GM12878 (cell line): ENCODE measurements at regions not wholly inside any gene's neighbourhood (a gene's known extent, or its start where the extent isn't known, plus 50 kb on each side); places are given as distances from the start of the nearest gene placed in this dataset.

Source experiments
- ATAC-seq: fragments of 200-7000 bp; cut with Tn5 transposase; 3 replicates; pipeline ENCODE4 v1.9.1; 2020; ENCODE audit warnings: mild to moderate bottlenecking, moderate library complexity
- BruUV-seq: library from RNA; stranded (reverse); fragments of 400-500 nt; replicated peaks from 2 replicates; lab custom pipeline; 2021; lab: Mats Ljungman, UMichigan
- CTCF ChIA-PET: fragments of 300-600 bp; sonication (Branson Sonifier 250); formaldehyde crosslinking; extraction: SDS; loops from one replicate; lab custom pipeline; 2021; ENCODE audit warnings: inconsistent platforms; lab: Yijun Ruan, JAX
- POLR2A ChIA-PET: fragments of 350-600 bp; formaldehyde crosslinking; extraction: SDS; loops from one replicate; lab custom pipeline; 2021; ENCODE audit warnings: inconsistent platforms; lab: Charles Lee
- RAD21 ChIA-PET: fragments of 300-600 bp; sonication (Branson Sonifier 250); formaldehyde crosslinking; loops from one replicate; lab custom pipeline; 2023; ENCODE audit warnings: antibody characterized with exemption; ENCODE audit not compliant: unreplicated experiment; lab: Charles Lee
- SMC1A ChIA-PET: fragments of 300-600 bp; sonication (Branson Sonifier 250); formaldehyde crosslinking; loops from one replicate; lab custom pipeline; 2023; ENCODE audit not compliant: unreplicated experiment, uncharacterized antibody; lab: Charles Lee
- DNase-seq: peaks from one replicate; pipeline ENCODE4 v3.0.0-alpha.2; 2011; ENCODE audit warnings: low read depth, low spot score
- FAIRE-seq: peaks from 3 replicates; lab custom pipeline; 2011; peaks lifted over from hg19 to GRCh38; lab: Jason Lieb, UNC
- H2AFZ ChIP-seq: 2 replicates; pipeline ENCODE4 v1.6.0; 2011; ENCODE audit warnings: low read depth, low read length, control low read depth; ENCODE audit not compliant: control insufficient read depth
- H3K27ac ChIP-seq: 2 replicates; pipeline ENCODE4 v1.5.1; 2011; ENCODE audit warnings: control low read depth; ENCODE audit not compliant: control insufficient read depth, insufficient read depth
- H3K27me3 ChIP-seq, 2 experiments: replicated peaks in 1 of 2; 2 replicates each; pipeline versions ENCODE4 v1.6.0 to v1.6.1; 2011; ENCODE audit warnings: low read length in 1 of 2; ENCODE audit not compliant: control insufficient read depth in 2 of 2, insufficient read depth in 2 of 2
- H3K36me3 ChIP-seq, 2 experiments: 2 replicates each; pipeline ENCODE4 v1.5.1; 2011; ENCODE audit warnings: low read length in 1 of 2; ENCODE audit not compliant: control insufficient read depth in 2 of 2, insufficient read depth in 2 of 2
- H3K4me1 ChIP-seq: 2 replicates; pipeline ENCODE4 v1.6.1; 2011; ENCODE audit warnings: mild to moderate bottlenecking, low read length, moderate library complexity, mixed read lengths; ENCODE audit not compliant: control insufficient read depth, insufficient read depth
- H3K4me2 ChIP-seq: 2 replicates; pipeline ENCODE4 v1.6.0; 2011; ENCODE audit warnings: control low read depth; ENCODE audit not compliant: control insufficient read depth, insufficient read depth
- H3K4me3 ChIP-seq: fragments of 200-600 bp; sonication (generic); 2 replicates; pipeline ENCODE4 v1.5.1; 2016
- H3K79me2 ChIP-seq: 2 replicates; pipeline ENCODE4 v1.6.0; 2011; ENCODE audit warnings: low read length; ENCODE audit not compliant: control insufficient read depth, insufficient read depth
- H3K9ac ChIP-seq: 2 replicates; pipeline ENCODE4 v1.8.0; 2011; ENCODE audit warnings: low read length, control low read depth, mixed read lengths; ENCODE audit not compliant: control insufficient read depth, insufficient read depth
- H3K9me3 ChIP-seq: replicated peaks from 3 replicates; pipeline ENCODE4 v1.5.1; 2011; ENCODE audit warnings: mild to moderate bottlenecking, low read length; ENCODE audit not compliant: control insufficient read depth, insufficient read depth
- H4K20me1 ChIP-seq: 2 replicates; pipeline ENCODE4 v1.6.0; 2011; ENCODE audit not compliant: control insufficient read depth, insufficient read depth
- ATF2 ChIP-seq: IDR thresholded peaks from 2 replicates; pipeline ENCODE4 v1.6.1; 2012; ENCODE audit warnings: low read length, inconsistent platforms
- CHD1 ChIP-seq: IDR thresholded peaks from 2 replicates; pipeline ENCODE4 v1.6.1; 2012; ENCODE audit warnings: low read depth, low read length, improper control_type of control experiment
- NFYB ChIP-seq: IDR thresholded peaks from 2 replicates; pipeline ENCODE4 v1.6.1; 2011; ENCODE audit warnings: low read depth, mild to moderate bottlenecking, low read length, improper control_type of control experiment, moderate library complexity; ENCODE audit not compliant: insufficient read depth
- NRF1 ChIP-seq: conservative IDR thresholded peaks from 2 replicates; pipeline ENCODE4 v1.6.1; 2011; ENCODE audit warnings: mild to moderate bottlenecking, low read depth, low read length, improper control_type of control experiment
- POU2F2 ChIP-seq: IDR thresholded peaks from 3 replicates; pipeline ENCODE4 v1.6.1; 2011; ENCODE audit warnings: low read depth, mild to moderate bottlenecking, low read length, borderline replicate concordance
- RAD21 ChIP-seq: IDR thresholded peaks from 2 replicates; pipeline ENCODE4 v1.6.1; 2011; ENCODE audit warnings: mild to moderate bottlenecking, low read depth, low read length, moderate library complexity; ENCODE audit not compliant: insufficient read depth
- RB1 ChIP-seq: fragments of 450-650 bp; formaldehyde crosslinking; IDR thresholded peaks from 2 replicates; pipeline ENCODE4 v1.6.1; 2017; ENCODE audit warnings: mild to moderate bottlenecking, borderline replicate concordance
- RELB ChIP-seq: fragments of 450-650 bp; IDR thresholded peaks from 2 replicates; pipeline ENCODE4 v1.6.1; 2017; ENCODE audit warnings: low read depth, mild to moderate bottlenecking, moderate library complexity
- SMAD5 ChIP-seq: IDR thresholded peaks from 2 replicates; pipeline ENCODE4 v1.6.1; 2016; ENCODE audit warnings: antibody characterized with exemption, low read depth
- ZNF687 ChIP-seq: fragments of 450-650 bp; IDR thresholded peaks from 2 replicates; pipeline ENCODE4 v1.6.1; 2017; ENCODE audit warnings: mild to moderate bottlenecking, moderate library complexity
- WGBS: methylation state at CpG from one replicate; pipeline ENCODE4 v1.1.6; 2016; ENCODE audit warnings: low lambda C conversion rate; ENCODE audit not compliant: insufficient replicate concordance, insufficient coverage; ENCODE audit errors: missing lambda C conversion rate; 5-methylcytosine and 5-hydroxymethylcytosine counted together
- in situ Hi-C: fragments of 300-500 bp; cut with MboI; formaldehyde crosslinking; loops from 9 replicates; pipeline ENCODE4 v1.14.3; 2018; ENCODE audit warnings: mixed read lengths
- intact Hi-C: fragments of 100-400 bp; cut with micrococcal nuclease; formaldehyde crosslinking; loops from one replicate; pipeline ENCODE4 v1.14.2; 2022; ENCODE audit not compliant: unreplicated experiment

GRCh38 chr3:159721324-159721723 is 267.3 kb upstream of the IL12A start:
- no TSS peak for BruUV-seq
- no peaks in the 10 kb centered on the region for H3K27me3 ChIP-seq
- FAIRE-seq = no peak
- WGBS = 32% methylated on average over 2 of the region's 2 CpGs
- no peak overlapping the region for H3K27ac ChIP-seq
- H3K4me3 ChIP-seq = no peak overlapping the region
- H3K4me1 ChIP-seq = no peaks in the 10 kb centered on the region
- no peaks in the 10 kb centered on the region for H3K36me3 ChIP-seq
- CTCF ChIA-PET = interaction anchor here (1.1 kb wide), 1 partner anchor 73 kb away, joined by 3 read pairs; no protein-coding TSS in a partner anchor
- no peak overlapping the region for H2AFZ ChIP-seq
- in situ Hi-C loops = no loop called here
- DNase-seq = no peak
- TF ChIP-seq ZNF687 (no peak), CHD1 (no peak), RELB (no peak), POU2F2 (no peak), NRF1 (no peak), SMAD5 (no peak), ATF2 (no peak), NFYB (no peak), RB1 (no peak), RAD21 (no peak)
- intact Hi-C loops = no loop called here
- H3K9ac ChIP-seq = no peak overlapping the region
- RAD21 ChIA-PET = no interaction called here
- no peaks in the 10 kb centered on the region for H3K79me2 ChIP-seq
- POLR2A ChIA-PET = no interaction called here
- SMC1A ChIA-PET = interaction anchor here (1.2 kb wide), 1 partner anchor 10 kb away, joined by 3 read pairs; no protein-coding TSS in a partner anchor
- H4K20me1 ChIP-seq = no peaks in the 10 kb centered on the region
- no peak for ATAC-seq
- H3K9me3 ChIP-seq = no peaks in the 10 kb centered on the region
- H3K4me2 ChIP-seq = no peak overlapping the region
